IMR-90 (cell line): ENCODE measurements at regions not wholly inside any gene's neighbourhood (a gene's known extent, or its start where the extent isn't known, plus 50 kb on each side); places are given as distances from the start of the nearest gene placed in this dataset.

ENCODE experiments used
- ATAC-seq: fragments of 200-7000 bp; cut with Tn5 transposase; 2 replicates; pipeline ENCODE4 v1.9.1; 2020; ENCODE audit warnings: low read depth, mild to moderate bottlenecking, moderate library complexity
- BruUV-seq: library from RNA; stranded (reverse); fragments of 400-500 nt; replicated peaks from 2 replicates; lab custom pipeline; 2021; lab: Mats Ljungman, UMichigan
- CTCF ChIA-PET: fragments of 300-600 bp; formaldehyde crosslinking; extraction: SDS; loops from one replicate; lab custom pipeline; 2021; ENCODE audit warnings: antibody characterized with exemption; lab: Yijun Ruan, JAX
- POLR2A ChIA-PET: fragments of 300-600 bp; sonication (Branson Sonifier 250); formaldehyde crosslinking; loops from one replicate; lab custom pipeline; 2022; ENCODE audit warnings: antibody characterized with exemption; ENCODE audit not compliant: unreplicated experiment; lab: Charles Lee
- DNase-seq: peaks from one replicate; pipeline ENCODE4 v3.0.0; 2013
- H2AFZ ChIP-seq: replicated peaks from 2 replicates; pipeline ENCODE3; 2013; ENCODE audit warnings: low read length, mild to moderate bottlenecking; ENCODE audit not compliant: poor library complexity
- H2AK5ac ChIP-seq: 2 replicates; pipeline ENCODE4 v1.6.1; 2013; ENCODE audit warnings: low read depth, low read length, inconsistent platforms
- H2AK9ac ChIP-seq: replicated peaks from 2 replicates; pipeline ENCODE3; 2013; ENCODE audit warnings: mild to moderate bottlenecking, low read depth, low read length, moderate library complexity; ENCODE audit not compliant: poor library complexity
- H2BK120ac ChIP-seq: 2 replicates; pipeline ENCODE4 v1.6.1; 2013; ENCODE audit warnings: low read depth, low read length, inconsistent platforms
- H2BK15ac ChIP-seq: 3 replicates; pipeline ENCODE4 v1.6.1; 2013; ENCODE audit warnings: low read depth, low read length, inconsistent platforms
- H2BK20ac ChIP-seq: 2 replicates; pipeline ENCODE4 v1.6.1; 2013; ENCODE audit warnings: low read depth, mild to moderate bottlenecking, inconsistent platforms, low read length, moderate library complexity
- H2BK5ac ChIP-seq: 2 replicates; pipeline ENCODE4 v1.6.1; 2013; ENCODE audit warnings: mild to moderate bottlenecking, low read depth, low read length, inconsistent platforms; ENCODE audit not compliant: poor library complexity, severe bottlenecking
- H3K14ac ChIP-seq: replicated peaks from 2 replicates; pipeline ENCODE4 v1.6.1; 2013; ENCODE audit warnings: low read depth, low read length, inconsistent platforms
- H3K18ac ChIP-seq: 2 replicates; pipeline ENCODE4 v1.6.1; 2013; ENCODE audit warnings: low read depth, low read length, control low read depth
- H3K23ac ChIP-seq: 2 replicates; pipeline ENCODE4 v1.6.1; 2013; ENCODE audit warnings: low read depth, low read length, inconsistent platforms
- H3K27ac ChIP-seq: 2 replicates; pipeline ENCODE4 v1.5.1; 2013; ENCODE audit warnings: mild to moderate bottlenecking, control low read depth, low read length; ENCODE audit not compliant: insufficient read depth
- H3K27me3 ChIP-seq: 2 replicates; pipeline ENCODE4 v1.6.1; 2013; ENCODE audit warnings: low read length; ENCODE audit not compliant: control insufficient read depth, insufficient read depth
- H3K36me3 ChIP-seq: 2 replicates; pipeline ENCODE4 v1.6.1; 2013; ENCODE audit warnings: low read length, mixed read lengths; ENCODE audit not compliant: control insufficient read depth, insufficient read depth
- H3K4ac ChIP-seq: 2 replicates; pipeline ENCODE4 v1.6.1; 2013; ENCODE audit warnings: low read depth, low read length, inconsistent platforms
- H3K4me1 ChIP-seq: 2 replicates; pipeline ENCODE4 v1.6.1; 2013; ENCODE audit warnings: low read length, mixed read lengths; ENCODE audit not compliant: control insufficient read depth, insufficient read depth
- H3K4me2 ChIP-seq: 2 replicates; pipeline ENCODE4 v1.6.1; 2013; ENCODE audit warnings: low read depth, mild to moderate bottlenecking, control low read depth, low read length, moderate library complexity
- H3K4me3 ChIP-seq: 2 replicates; pipeline ENCODE4 v1.5.1; 2013; ENCODE audit warnings: low read depth, mild to moderate bottlenecking, control low read depth, low read length, moderate library complexity; ENCODE audit not compliant: insufficient read depth
- H3K56ac ChIP-seq: 2 replicates; pipeline ENCODE4 v1.6.1; 2013; ENCODE audit warnings: low read length, inconsistent platforms; ENCODE audit not compliant: insufficient read depth; ENCODE audit errors: extremely low read depth
- H3K79me1 ChIP-seq, 2 experiments: 2 replicates each; pipeline ENCODE4 v1.6.1; 2013; ENCODE audit warnings: low read length in 2 of 2, inconsistent platforms in 1 of 2, low read depth in 1 of 2
- H3K9ac ChIP-seq: 2 replicates; pipeline ENCODE4 v1.6.1; 2013; ENCODE audit warnings: low read depth, low read length, control low read depth
- H3K9me1 ChIP-seq: 2 replicates; pipeline ENCODE4 v1.6.1; 2013; ENCODE audit warnings: low read length, inconsistent platforms; ENCODE audit not compliant: insufficient read depth
- H3K9me3 ChIP-seq: 2 replicates; pipeline ENCODE4 v1.6.1; 2013; ENCODE audit warnings: low read length; ENCODE audit not compliant: control insufficient read depth, insufficient read depth
- H4K20me1 ChIP-seq: 2 replicates; pipeline ENCODE4 v1.6.1; 2013; ENCODE audit warnings: low read length, inconsistent platforms; ENCODE audit not compliant: insufficient read depth
- H4K5ac ChIP-seq: 2 replicates; pipeline ENCODE4 v1.6.1; 2013; ENCODE audit warnings: mild to moderate bottlenecking, low read depth, low read length, control low read depth
- H4K8ac ChIP-seq, 2 experiments: 2 replicates each; pipeline ENCODE4 v1.6.1; 2013; ENCODE audit warnings: low read depth in 2 of 2, low read length in 2 of 2, control low read depth in 1 of 2, inconsistent platforms in 1 of 2
- H4K91ac ChIP-seq: 2 replicates; pipeline ENCODE4 v1.6.1; 2013; ENCODE audit warnings: low read depth, low read length, inconsistent platforms; ENCODE audit not compliant: insufficient read depth
- BHLHE40 ChIP-seq: fragments of 150-350 bp; IDR thresholded peaks from 2 replicates; pipeline ENCODE4 v1.6.1; 2016; ENCODE audit warnings: mild to moderate bottlenecking, low read depth, low read length
- CHD1 ChIP-seq: IDR thresholded peaks from 2 replicates; pipeline ENCODE4 v1.6.1; 2012; ENCODE audit warnings: low read depth, low read length, improper control_type of control experiment
- CTCF ChIP-seq: conservative IDR thresholded peaks from 2 replicates; pipeline ENCODE4 v1.5.1; 2012; ENCODE audit warnings: mild to moderate bottlenecking, low read depth, low read length, improper control_type of control experiment
- ELK1 ChIP-seq: fragments of 150-350 bp; IDR thresholded peaks from 2 replicates; pipeline ENCODE4 v1.6.1; 2016; ENCODE audit warnings: low read depth, mild to moderate bottlenecking, low read length, moderate library complexity, borderline replicate concordance
- MAFK ChIP-seq: IDR thresholded peaks from 2 replicates; pipeline ENCODE4 v1.6.1; 2012; ENCODE audit warnings: low read depth, low read length, improper control_type of control experiment
- MAZ ChIP-seq: IDR thresholded peaks from 2 replicates; pipeline ENCODE4 v1.6.1; 2012; ENCODE audit warnings: low read depth, mild to moderate bottlenecking, low read length, improper control_type of control experiment, moderate library complexity, borderline replicate concordance
- MXI1 ChIP-seq: IDR thresholded peaks from 2 replicates; pipeline ENCODE4 v1.6.1; 2012; ENCODE audit warnings: low read depth, mild to moderate bottlenecking, low read length, moderate library complexity, borderline replicate concordance
- NFE2L2 ChIP-seq: fragments of 150-350 bp; IDR thresholded peaks from 2 replicates; pipeline ENCODE4 v1.6.1; 2016; ENCODE audit warnings: low read depth, mild to moderate bottlenecking, low read length
- POLR2A ChIP-seq: IDR thresholded peaks from 2 replicates; pipeline ENCODE4 v1.6.1; 2012; ENCODE audit warnings: mild to moderate bottlenecking, low read depth, low read length
- RAD21 ChIP-seq: IDR thresholded peaks from 2 replicates; pipeline ENCODE4 v1.6.1; 2012; ENCODE audit warnings: low read length, improper control_type of control experiment
- RFX5 ChIP-seq: IDR thresholded peaks from 2 replicates; pipeline ENCODE4 v1.8.0; 2012; ENCODE audit warnings: low read depth, mild to moderate bottlenecking, low read length, moderate library complexity
- SMC3 ChIP-seq: fragments of 150-350 bp; IDR thresholded peaks from 2 replicates; pipeline ENCODE4 v1.6.1; 2016; ENCODE audit warnings: low read depth, mild to moderate bottlenecking, antibody characterized with exemption, low read length, moderate library complexity
- USF2 ChIP-seq: fragments of 150-350 bp; IDR thresholded peaks from 2 replicates; pipeline ENCODE4 v1.6.1; 2017; ENCODE audit warnings: mild to moderate bottlenecking, antibody characterized with exemption, low read length, low read depth
- WGBS, 2 experiments: methylation state at CpG; one replicate each; pipeline versions ENCODE4 v1.1.5 to v1.1.7; 2013; ENCODE audit warnings: missing lambda C conversion rate in 2 of 2; ENCODE audit not compliant: insufficient read length in 1 of 2; ENCODE audit errors: extremely low coverage in 2 of 2; 5-methylcytosine and 5-hydroxymethylcytosine counted together
- dilution Hi-C: fragments of 300-500 bp; cut with HindIII; formaldehyde crosslinking; loops from one replicate; pipeline ENCODE4 v1.14.3; 2018; ENCODE audit warnings: low sequenced_read_pairs; ENCODE audit not compliant: unreplicated experiment
- in situ Hi-C: fragments of 300-500 bp; cut with MboI; formaldehyde crosslinking; loops from 3 replicates; pipeline ENCODE4 v1.14.3; 2019; ENCODE audit warnings: low sequenced_read_pairs, inconsistent platforms, mixed read lengths
- intact Hi-C: fragments of 100-400 bp; cut with micrococcal nuclease; formaldehyde crosslinking; loops from 2 replicates; pipeline ENCODE4 v1.10.0; 2022

GRCh38 chr16:89043636-89044417 lies 49.8 kb upstream of the ACSF3 start:
- WGBS, 2 experiments: no CpG with 5 or more reads among the region's 17 CpGs
- Histone ChIP-seq H2AK5ac (no peak overlapping the region), H3K9me1 (no peaks in the 10 kb centered on the region), H4K8ac (no peak overlapping the region), H3K27ac (no peak overlapping the region), H3K9me3 (no peaks in the 10 kb centered on the region), H3K27me3 (peaks cover 30% of the 10 kb centered on the region), H3K56ac (no peak overlapping the region), H3K4me2 (no peak overlapping the region), H3K4me1 (no peaks in the 10 kb centered on the region), H4K91ac (no peak overlapping the region), H3K79me1 (no peaks in the 10 kb centered on the region), H3K18ac (no peak overlapping the region), H3K23ac (no peak overlapping the region), H2BK5ac (no peak overlapping the region), H3K14ac (no peak overlapping the region), H2BK120ac (no peak overlapping the region), H3K4me3 (no peak overlapping the region), H3K36me3 (no peaks in the 10 kb centered on the region), H2BK15ac (no peak overlapping the region), H2BK20ac (no peak overlapping the region), H4K20me1 (no peaks in the 10 kb centered on the region), H2AK9ac (no peak overlapping the region), H3K4ac (no peak overlapping the region), H4K5ac (no peak overlapping the region), H3K9ac (no peak overlapping the region), H2AFZ (no peak overlapping the region)
- no TSS peak for BruUV-seq
- no peak for DNase-seq
- POLR2A ChIA-PET: no interaction called here
- in situ Hi-C loops (no loop called here), dilution Hi-C loops (no loop called here), intact Hi-C loops (no loop called here)
- CTCF ChIA-PET: no interaction called here
- ATAC-seq: no peak
- TF ChIP-seq MAZ (no peak), USF2 (no peak), BHLHE40 (no peak), POLR2A (no peak), RAD21 (no peak), NFE2L2 (no peak), MAFK (no peak), CHD1 (no peak), MXI1 (no peak), ELK1 (no peak), CTCF (no peak), SMC3 (no peak), RFX5 (no peak)
